Caco-2 (cell line): ENCODE measurements at regions not wholly inside any gene's neighbourhood (a gene's known extent, or its start where the extent isn't known, plus 50 kb on each side); places are given as distances from the start of the nearest gene placed in this dataset.

Source experiments
- BruUV-seq: library from RNA; stranded (reverse); fragments of 400-500 nt; replicated peaks from 2 replicates; lab custom pipeline; 2021; lab: Mats Ljungman, UMichigan
- CTCF ChIA-PET: fragments of 300-600 bp; sonication (Branson Sonifier 250); formaldehyde crosslinking; loops from one replicate; lab custom pipeline; 2022; ENCODE audit warnings: antibody characterized with exemption; lab: Charles Lee
- POLR2A ChIA-PET: fragments of 300-600 bp; sonication (Branson Sonifier 250); formaldehyde crosslinking; loops from one replicate; lab custom pipeline; 2022; ENCODE audit warnings: antibody characterized with exemption; lab: Charles Lee
- DNase-seq, 2 experiments: peaks; one replicate each; pipeline versions ENCODE4 v3.0.0 to v3.0.0-alpha.2; 2020 to 2022
- H3K27me3 ChIP-seq: replicated peaks from 2 replicates; pipeline ENCODE4 v1.6.0; 2011; ENCODE audit warnings: low read length; ENCODE audit not compliant: control insufficient read depth, insufficient read depth
- H3K36me3 ChIP-seq: 2 replicates; pipeline ENCODE4 v1.5.1; 2011; ENCODE audit warnings: low read length; ENCODE audit not compliant: control insufficient read depth, insufficient read depth
- H3K4me1 ChIP-seq: fragments of 250-450 bp; sonication (Bioruptor Pico); 2 replicates; pipeline ENCODE4 v1.5.1; 2020; ENCODE audit warnings: mild to moderate bottlenecking
- H3K4me3 ChIP-seq: 2 replicates; pipeline ENCODE4 v1.5.1; 2011; ENCODE audit warnings: low read depth, mild to moderate bottlenecking, control low read depth, low read length
- H3K9me3 ChIP-seq: fragments of 250-450 bp; sonication (Bioruptor Pico); 2 replicates; pipeline ENCODE4 v1.5.1; 2020; ENCODE audit warnings: mild to moderate bottlenecking, moderate library complexity
- H3K27ac Mint-ChIP-seq: one replicate; pipeline ENCODE4 v1.8.0; 2022; ENCODE audit warnings: mixed read lengths; ENCODE audit not compliant: unreplicated experiment
- H3K27me3 Mint-ChIP-seq: one replicate; pipeline ENCODE4 v1.8.0; 2022; ENCODE audit warnings: mixed read lengths; ENCODE audit not compliant: insufficient read depth, unreplicated experiment
- H3K36me3 Mint-ChIP-seq: one replicate; pipeline ENCODE4 v1.8.0; 2022; ENCODE audit warnings: mild to moderate bottlenecking, mixed read lengths; ENCODE audit not compliant: insufficient read depth, unreplicated experiment
- H3K4me1 Mint-ChIP-seq: one replicate; pipeline ENCODE4 v1.8.0; 2022; ENCODE audit warnings: low read depth, mixed read lengths; ENCODE audit not compliant: unreplicated experiment
- H3K4me3 Mint-ChIP-seq: one replicate; pipeline ENCODE4 v1.8.0; 2022; ENCODE audit warnings: mild to moderate bottlenecking, moderate library complexity, mixed read lengths; ENCODE audit not compliant: unreplicated experiment
- H3K9me3 Mint-ChIP-seq: one replicate; pipeline ENCODE4 v1.8.0; 2022; ENCODE audit warnings: mixed read lengths; ENCODE audit not compliant: unreplicated experiment
- intact Hi-C: fragments of 100-400 bp; cut with micrococcal nuclease; formaldehyde crosslinking; loops from one replicate; pipeline ENCODE4 v1.10.0; 2022; ENCODE audit not compliant: unreplicated experiment
- TF ChIP-seq, protein P1 (sequence below), 2 experiments: fragments of 200-600 bp in 1 of 2; IDR thresholded peaks; 1 replicate in 1 of 2; 2 replicates in 1 of 2; pipeline versions ENCODE4 v1.5.1 to v1.8.0; 2011 to 2022; ENCODE audit warnings: antibody characterized with exemption in 1 of 2, control low read depth in 1 of 2, inconsistent platforms in 1 of 2, low read depth in 1 of 2, low read length in 1 of 2, mild to moderate bottlenecking in 1 of 2, moderate library complexity in 1 of 2; ENCODE audit not compliant: insufficient read depth in 1 of 2, severe bottlenecking in 1 of 2, unreplicated experiment in 1 of 2

DNA sequence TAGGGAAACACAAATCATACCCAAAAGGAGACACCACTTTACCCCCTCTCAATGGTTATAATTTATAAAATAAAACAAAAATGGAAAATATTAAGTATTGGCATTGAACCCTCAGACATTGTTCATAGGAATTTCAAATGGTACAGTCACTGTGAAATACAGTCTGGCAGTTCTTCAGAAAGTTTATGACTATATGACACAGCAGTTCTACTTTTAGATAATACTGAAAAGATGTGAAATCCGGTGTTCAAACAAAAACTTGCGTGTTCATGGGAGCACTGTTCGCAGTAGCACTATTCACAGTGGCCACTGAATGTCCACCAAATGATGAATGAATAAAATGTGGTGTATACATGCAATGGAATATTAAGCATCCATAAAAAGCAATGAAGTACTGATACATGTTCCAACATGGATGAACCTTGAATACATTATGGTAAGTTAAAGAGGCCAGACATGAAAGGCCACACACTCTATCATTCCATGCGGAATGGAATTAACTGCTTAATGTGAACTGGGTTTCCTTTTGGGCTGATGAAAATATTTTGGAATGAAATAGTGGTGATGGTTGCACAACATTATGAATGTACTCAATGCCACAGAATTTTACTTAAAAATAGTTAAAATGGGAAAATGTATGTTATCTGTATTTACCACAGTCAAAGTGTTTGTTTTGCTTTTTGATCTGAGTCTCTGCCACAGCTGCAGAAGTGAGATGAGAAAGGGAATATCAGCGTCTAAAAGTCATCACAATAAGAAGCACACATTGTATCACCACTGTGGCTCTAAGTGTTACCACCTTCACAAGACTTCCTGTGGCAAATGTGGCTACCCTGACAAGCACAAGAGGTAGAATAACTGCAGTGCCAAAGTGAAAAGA lies 864.6 kb downstream of the SUCLG1 start:
- no peaks in the 10 kb centered on the region for H3K4me1 Mint-ChIP-seq
- H3K27ac Mint-ChIP-seq: no peak overlapping the region
- no peak for DNase-seq
- no peaks in the 10 kb centered on the region for H3K36me3 Mint-ChIP-seq
- ChIA-PET POLR2A (no interaction called here), CTCF (no interaction called here)
- H3K27me3 Mint-ChIP-seq: no peaks in the 10 kb centered on the region
- H3K36me3 ChIP-seq: no peaks in the 10 kb centered on the region
- H3K9me3 Mint-ChIP-seq: peaks cover 13% of the 10 kb centered on the region
- H3K4me3 Mint-ChIP-seq: no peak overlapping the region
- H3K4me3 ChIP-seq: no peak overlapping the region
- no peaks in the 10 kb centered on the region for H3K9me3 ChIP-seq
- H3K27me3 ChIP-seq: no peaks in the 10 kb centered on the region; the same call in 1 of the 2 replicates
- TF ChIP-seq, protein P1, sequence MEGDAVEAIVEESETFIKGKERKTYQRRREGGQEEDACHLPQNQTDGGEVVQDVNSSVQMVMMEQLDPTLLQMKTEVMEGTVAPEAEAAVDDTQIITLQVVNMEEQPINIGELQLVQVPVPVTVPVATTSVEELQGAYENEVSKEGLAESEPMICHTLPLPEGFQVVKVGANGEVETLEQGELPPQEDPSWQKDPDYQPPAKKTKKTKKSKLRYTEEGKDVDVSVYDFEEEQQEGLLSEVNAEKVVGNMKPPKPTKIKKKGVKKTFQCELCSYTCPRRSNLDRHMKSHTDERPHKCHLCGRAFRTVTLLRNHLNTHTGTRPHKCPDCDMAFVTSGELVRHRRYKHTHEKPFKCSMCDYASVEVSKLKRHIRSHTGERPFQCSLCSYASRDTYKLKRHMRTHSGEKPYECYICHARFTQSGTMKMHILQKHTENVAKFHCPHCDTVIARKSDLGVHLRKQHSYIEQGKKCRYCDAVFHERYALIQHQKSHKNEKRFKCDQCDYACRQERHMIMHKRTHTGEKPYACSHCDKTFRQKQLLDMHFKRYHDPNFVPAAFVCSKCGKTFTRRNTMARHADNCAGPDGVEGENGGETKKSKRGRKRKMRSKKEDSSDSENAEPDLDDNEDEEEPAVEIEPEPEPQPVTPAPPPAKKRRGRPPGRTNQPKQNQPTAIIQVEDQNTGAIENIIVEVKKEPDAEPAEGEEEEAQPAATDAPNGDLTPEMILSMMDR (IDR thresholded peaks at IDR 0.05; ENCODE audit: insufficient read depth in 1 of 2, low read depth in 1 of 2, low read length in 1 of 2, severe bottlenecking in 1 of 2, unreplicated experiment in 1 of 2): no peak
- BruUV-seq: no TSS peak
- intact Hi-C loops: no loop called here
- H3K4me1 ChIP-seq: no peaks in the 10 kb centered on the region

DNA sequence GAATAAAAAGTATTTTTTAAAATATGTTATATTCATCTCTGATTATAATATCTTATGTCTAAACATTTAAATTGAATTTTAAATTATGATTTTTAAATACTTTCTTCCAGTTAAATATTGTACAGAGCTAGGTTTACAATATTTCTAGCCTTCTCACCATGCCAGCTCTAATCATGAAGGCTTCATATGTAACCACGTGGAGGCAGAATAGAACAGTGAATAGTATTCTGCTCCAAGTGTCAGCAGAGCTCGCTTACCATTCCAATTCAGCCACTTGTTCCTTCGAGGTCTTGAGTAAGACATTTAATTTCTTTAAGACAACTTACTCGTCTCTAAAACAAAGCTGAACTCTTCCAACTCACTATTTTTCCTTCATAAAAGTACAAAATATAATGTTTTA lies 871.8 kb downstream of the SUCLG1 start:
- Mint-ChIP-seq H3K36me3 (no peaks in the 10 kb centered on the region), H3K27ac (no peak overlapping the region), H3K9me3 (no peaks in the 10 kb centered on the region), H3K4me1 (no peaks in the 10 kb centered on the region), H3K27me3 (no peaks in the 10 kb centered on the region), H3K4me3 (no peak overlapping the region)
- Histone ChIP-seq H3K9me3 (no peaks in the 10 kb centered on the region), H3K4me3 (no peak overlapping the region), H3K36me3 (no peaks in the 10 kb centered on the region), H3K4me1 (no peaks in the 10 kb centered on the region), H3K27me3 (no peaks in the 10 kb centered on the region)
- BruUV-seq: no TSS peak
- POLR2A ChIA-PET: interaction anchor here (0.7 kb wide), 1 partner anchor 466 kb away, joined by 3 read pairs; no protein-coding TSS in a partner anchor
- intact Hi-C loops: loop anchor here (5.0 kb wide), 1 partner anchor 230 kb away; no protein-coding TSS in a partner anchor
- TF ChIP-seq, protein P1 (IDR thresholded peaks at IDR 0.05; ENCODE audit: insufficient read depth in 1 of 2, low read depth in 1 of 2, low read length in 1 of 2, severe bottlenecking in 1 of 2, unreplicated experiment in 1 of 2): no peak
- CTCF ChIA-PET: no interaction called here
- DNase-seq: no peak

DNA sequence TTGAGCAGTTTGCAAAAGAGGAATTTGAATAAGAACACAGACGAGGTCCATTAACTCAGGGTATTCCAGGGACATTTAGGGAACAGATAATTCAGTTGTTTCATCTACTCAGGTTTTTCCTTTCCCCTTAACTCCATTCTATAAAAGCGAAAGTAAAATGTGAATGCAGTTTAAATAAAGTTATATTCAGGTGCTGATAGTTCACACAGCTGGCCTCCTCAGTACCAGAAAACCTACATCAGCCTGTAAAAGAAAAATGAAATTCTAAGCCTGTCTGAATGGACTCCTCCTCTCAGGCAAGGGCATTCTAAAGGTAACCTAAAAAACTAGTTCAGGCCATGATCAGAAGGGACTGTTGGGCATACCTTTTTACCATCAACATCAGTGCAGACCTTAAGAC lies 873.8 kb downstream of the SUCLG1 start:
- no peak overlapping the region for H3K4me3 ChIP-seq
- intact Hi-C loops: loop anchor here (5.0 kb wide), 1 partner anchor 232 kb away; no protein-coding TSS in a partner anchor
- H3K36me3 ChIP-seq: no peaks in the 10 kb centered on the region
- H3K27me3 Mint-ChIP-seq: no peaks in the 10 kb centered on the region
- TF ChIP-seq, protein P1 (IDR thresholded peaks at IDR 0.05; ENCODE audit: insufficient read depth in 1 of 2, low read depth in 1 of 2, low read length in 1 of 2, severe bottlenecking in 1 of 2, unreplicated experiment in 1 of 2): no peak
- no peaks in the 10 kb centered on the region for H3K27me3 ChIP-seq
- no peak overlapping the region for H3K4me3 Mint-ChIP-seq
- no peaks in the 10 kb centered on the region for H3K9me3 Mint-ChIP-seq
- no peaks in the 10 kb centered on the region for H3K4me1 ChIP-seq
- no peak overlapping the region for H3K27ac Mint-ChIP-seq
- no TSS peak for BruUV-seq
- DNase-seq: no peak
- H3K4me1 Mint-ChIP-seq: no peaks in the 10 kb centered on the region
- no peaks in the 10 kb centered on the region for H3K9me3 ChIP-seq
- no peaks in the 10 kb centered on the region for H3K36me3 Mint-ChIP-seq
- ChIA-PET POLR2A (no interaction called here), CTCF (no interaction called here)
